HCT116 (cell line): ENCODE measurements at regions not wholly inside any gene's neighbourhood (a gene's known extent, or its start where the extent isn't known, plus 50 kb on each side); places are given as distances from the start of the nearest gene placed in this dataset.

Source experiments
- ATAC-seq: fragments of 200-7000 bp; cut with Tn5 transposase; 2 replicates; pipeline ENCODE4 v1.9.1; 2020; ENCODE audit warnings: mild to moderate bottlenecking, moderate library complexity
- BruUV-seq: library from RNA; stranded (reverse); fragments of 400-500 nt; replicated peaks from 2 replicates; lab custom pipeline; 2021; lab: Mats Ljungman, UMichigan
- CTCF ChIA-PET: fragments of 300-600 bp; sonication (Branson Sonifier 250); formaldehyde crosslinking; loops from one replicate; lab custom pipeline; 2021; ENCODE audit warnings: antibody characterized with exemption; lab: Charles Lee
- POLR2A ChIA-PET: fragments of 300-600, 350-600 bp; sonication (Branson Sonifier 250); formaldehyde crosslinking; loops from one replicate; lab custom pipeline; 2021; ENCODE audit warnings: antibody characterized with exemption; lab: Charles Lee
- RAD21 ChIA-PET, 2 experiments: fragments of 300-600 bp; sonication (Branson Sonifier 250); formaldehyde crosslinking; loops; one replicate each; lab custom pipeline; 2023; ENCODE audit warnings: low total read pairs in 2 of 2; ENCODE audit not compliant: uncharacterized antibody in 2 of 2, unreplicated experiment in 2 of 2, low non-redundant PET in 1 of 2; lab: Charles Lee
- DNase-seq: peaks from one replicate; pipeline ENCODE4 v3.0.0-alpha.2; 2010; ENCODE audit warnings: low read depth, low spot score
- H2AFZ ChIP-seq: fragments of 200-600 bp; shearing (Covaris generic), sonication (generic); 2 replicates; pipeline ENCODE4 v1.6.1; 2017; ENCODE audit warnings: low read depth, mixed run types, mixed read lengths, antibody characterized with exemption, low read length; ENCODE audit not compliant: poor library complexity, severe bottlenecking
- H3K27ac ChIP-seq: 2 replicates; pipeline ENCODE4 v1.5.1; 2012; ENCODE audit warnings: low read depth, low read length
- H3K27me3 ChIP-seq: fragments of 200-600 bp; sonication (generic); 2 replicates; pipeline ENCODE4 v1.6.1; 2016; ENCODE audit warnings: mixed run types, low read length, mixed read lengths; ENCODE audit not compliant: insufficient read depth
- H3K36me3 ChIP-seq, 2 experiments: fragments of 200-500 bp in 1 of 2; fragments of 200-600 bp in 1 of 2; sonication (Bioruptor generic) in 1 of 2; sonication (generic) in 1 of 2; 2 replicates each; pipeline versions ENCODE4 v1.5.1 to v1.6.1; 2014 to 2016; ENCODE audit warnings: low read length in 2 of 2, inconsistent platforms in 1 of 2, mixed read lengths in 1 of 2, mixed run types in 1 of 2; ENCODE audit not compliant: insufficient read depth in 2 of 2, control insufficient read depth in 1 of 2
- H3K4me1 ChIP-seq, 2 experiments: fragments of 200-600 bp in 1 of 2; sonication (generic) in 1 of 2; 2 replicates each; pipeline versions ENCODE4 v1.5.1 to v1.6.1; 2012 to 2017; ENCODE audit warnings: low read length in 2 of 2, inconsistent platforms in 1 of 2, mild to moderate bottlenecking in 1 of 2, mixed read lengths in 1 of 2, mixed run types in 1 of 2, moderate library complexity in 1 of 2; ENCODE audit not compliant: insufficient read depth in 2 of 2, control insufficient read depth in 1 of 2
- H3K4me2 ChIP-seq: fragments of 200-600 bp; sonication (generic); 2 replicates; pipeline ENCODE4 v1.6.1; 2017; ENCODE audit warnings: mixed run types, low read length, mixed read lengths
- H3K4me3 ChIP-seq, 2 experiments: fragments of 200-600 bp in 1 of 2; sonication (generic) in 1 of 2; replicated peaks in 1 of 2; 2 replicates each; pipeline ENCODE4 v1.5.1; 2011 to 2016; ENCODE audit warnings: low read length in 2 of 2, control low read depth in 1 of 2, low read depth in 1 of 2, mild to moderate bottlenecking in 1 of 2, mixed read lengths in 1 of 2, mixed run types in 1 of 2
- H3K79me2 ChIP-seq: fragments of 200-600 bp; sonication (generic); 2 replicates; pipeline ENCODE4 v1.6.1; 2017; ENCODE audit warnings: mild to moderate bottlenecking, mixed run types, low read length, moderate library complexity, mixed read lengths; ENCODE audit not compliant: insufficient read depth
- H3K9ac ChIP-seq: fragments of 200-600 bp; sonication (generic); 2 replicates; pipeline ENCODE4 v1.6.1; 2016; ENCODE audit warnings: low read length, mixed read lengths
- H3K9me2 ChIP-seq: fragments of 200-600 bp; sonication (generic), shearing (Covaris generic); 2 replicates; pipeline ENCODE4 v1.6.1; 2017; ENCODE audit warnings: mixed run types, mild to moderate bottlenecking, moderate library complexity; ENCODE audit not compliant: insufficient read depth
- H3K9me3 ChIP-seq, 2 experiments: fragments of 200-500 bp in 1 of 2; fragments of 200-600 bp in 1 of 2; sonication (Bioruptor generic) in 1 of 2; sonication (generic) in 1 of 2; 2 replicates each; pipeline ENCODE4 v1.6.1; 2014 to 2017; ENCODE audit warnings: low read length in 2 of 2, mixed read lengths in 2 of 2, inconsistent platforms in 1 of 2, low read depth in 1 of 2, mild to moderate bottlenecking in 1 of 2, mixed run types in 1 of 2, moderate library complexity in 1 of 2; ENCODE audit not compliant: control insufficient read depth in 1 of 2, insufficient read depth in 1 of 2
- H4K20me1 ChIP-seq: fragments of 200-600 bp; sonication (generic), shearing (Covaris generic); 2 replicates; pipeline ENCODE4 v1.6.1; 2017; ENCODE audit warnings: mixed run types, mild to moderate bottlenecking, moderate library complexity; ENCODE audit not compliant: insufficient read depth
- CEBPB ChIP-seq: IDR thresholded peaks from 2 replicates; pipeline ENCODE4 v1.6.1; 2012; ENCODE audit warnings: low read depth
- EZH2 ChIP-seq: fragments of 200-600 bp; sonication (generic); IDR thresholded peaks from 2 replicates; pipeline ENCODE4 v1.6.1; 2017; ENCODE audit warnings: antibody characterized with exemption, mixed run types
- FOSL1 ChIP-seq: IDR thresholded peaks from 2 replicates; pipeline ENCODE4 v1.6.1; 2012; ENCODE audit warnings: low read depth
- JUND ChIP-seq: IDR thresholded peaks from 2 replicates; pipeline ENCODE4 v1.6.1; 2012
- ZFX ChIP-seq: fragments of 450-650 bp; IDR thresholded peaks from 2 replicates; pipeline ENCODE4 v1.6.1; 2017
- intact Hi-C: fragments of 100-400 bp; cut with micrococcal nuclease; formaldehyde crosslinking; loops from 2 replicates; pipeline ENCODE4 v1.10.0; 2022

DNA sequence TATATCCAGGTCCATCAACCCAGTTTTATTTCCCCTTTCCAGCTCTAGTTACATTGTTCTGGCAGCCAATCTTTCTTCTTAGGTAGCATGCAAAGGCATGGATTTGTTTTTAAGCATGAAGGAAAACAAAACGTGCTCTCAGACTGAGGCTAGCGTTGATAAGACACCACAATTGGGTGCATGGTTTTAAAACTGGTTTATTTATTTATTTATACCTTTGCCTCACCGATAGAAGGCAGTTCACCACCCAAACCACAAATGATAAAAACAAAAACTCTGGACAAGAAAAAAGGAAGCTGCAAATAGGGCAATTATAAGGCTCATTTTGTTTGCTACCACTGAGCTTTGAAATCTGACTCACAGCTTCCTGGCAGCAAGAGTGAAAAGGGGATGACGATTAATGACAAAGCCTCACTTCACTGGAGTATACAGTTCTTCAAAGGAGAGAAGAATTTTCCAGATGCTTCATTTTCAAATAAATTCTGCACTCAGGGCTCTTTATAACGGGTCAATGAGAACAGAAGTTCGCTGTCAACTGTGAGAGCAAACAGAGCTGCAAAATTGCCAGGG is 278.4 kb upstream of the IRX5 start:
- Histone ChIP-seq H3K79me2 (no peaks in the 10 kb centered on the region), H3K36me3 (no peaks in the 10 kb centered on the region), H3K4me3 (no peak overlapping the region), H3K27ac (no peak overlapping the region), H3K4me1 (peaks cover 0 to 21% of the 10 kb centered on the region in 2 experiments; a peak in 2 of 4 replicates), H3K9ac (no peak overlapping the region), H3K27me3 (0 out of 2 replicates have a peak, but pooled peaks cover 5% of the 10 kb centered on the region), H3K4me2 (peak overlapping the region; percentile 32), H3K9me2 (no peaks in the 10 kb centered on the region), H4K20me1 (no peaks in the 10 kb centered on the region), H3K9me3 (no peaks in the 10 kb centered on the region), H2AFZ (no peak overlapping the region)
- POLR2A ChIA-PET: no interaction called here
- intact Hi-C loops: no loop called here
- RAD21 ChIA-PET: interaction anchor here in 1 of 2 experiments (0.6 kb wide), 1 partner anchor 301 kb away, joined by 4 read pairs; no protein-coding TSS in a partner anchor
- ATAC-seq (no peak), DNase-seq (no peak)
- peak; percentile 20; the same call in 1 of the 2 replicates for TF ChIP-seq JUND
- TF ChIP-seq FOSL1: 0 out of 2 replicates have a peak, but pooled peaks have one; percentile 26
- no peak for TF ChIP-seq ZFX
- no TSS peak for BruUV-seq
- CTCF ChIA-PET: no interaction called here

DNA sequence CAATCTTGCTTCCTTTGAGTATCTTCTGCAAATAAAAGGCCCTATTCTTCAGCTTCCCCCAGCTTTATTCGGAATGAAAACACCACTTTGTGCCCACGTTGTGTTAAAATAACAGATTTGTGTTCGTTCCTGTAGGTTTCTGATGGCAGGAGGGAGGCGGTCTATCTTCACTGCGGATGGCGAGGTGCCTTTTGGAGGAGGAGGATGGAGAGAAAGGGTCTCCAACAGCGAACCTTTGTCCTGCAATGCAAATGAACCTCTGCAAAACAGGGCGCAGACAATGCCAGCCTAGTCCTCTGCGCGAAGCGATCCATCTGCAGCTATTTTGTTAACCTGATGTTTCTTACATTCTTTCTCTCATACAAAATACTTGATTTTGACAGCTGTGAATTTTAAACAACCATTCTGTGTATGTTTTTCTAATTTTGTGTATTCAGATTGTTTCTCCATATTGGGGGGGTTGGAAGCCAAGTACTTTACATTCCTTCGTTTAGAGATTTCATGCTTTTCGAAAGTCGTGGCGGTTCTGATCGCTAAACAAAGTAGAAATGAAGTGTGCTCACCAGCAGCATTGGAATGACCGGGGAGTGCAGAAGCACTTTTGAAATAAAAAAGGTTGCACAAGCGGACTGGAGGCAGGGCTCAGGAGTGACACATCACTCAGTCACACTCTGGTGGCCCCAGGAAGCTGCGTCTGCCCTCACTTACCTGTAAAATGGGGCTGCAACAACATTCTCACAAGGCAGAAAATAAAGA is 279.0 kb upstream of the IRX5 start:
- RAD21 ChIA-PET: no interaction called here
- no TSS peak for BruUV-seq
- ATAC-seq: no peak; the same call in 1 of the 2 replicates
- Histone ChIP-seq H3K36me3 (no peaks in the 10 kb centered on the region), H3K9me3 (no peaks in the 10 kb centered on the region), H3K4me2 (peak overlapping the region; percentile 32), H3K4me3 (no peak overlapping the region), H3K27ac (no peak overlapping the region), H3K9ac (no peak overlapping the region), H4K20me1 (no peaks in the 10 kb centered on the region), H3K4me1 (peaks cover 0 to 14% of the 10 kb centered on the region in 2 experiments; a peak in 2 of 4 replicates), H3K79me2 (no peaks in the 10 kb centered on the region), H2AFZ (no peak overlapping the region), H3K27me3 (0 out of 2 replicates have a peak, but pooled peaks cover 5% of the 10 kb centered on the region), H3K9me2 (no peaks in the 10 kb centered on the region)
- CTCF ChIA-PET: no interaction called here
- DNase-seq: no peak
- intact Hi-C loops: no loop called here
- POLR2A ChIA-PET: no interaction called here
- TF ChIP-seq CEBPB: 0 out of 2 replicates have a peak, but pooled peaks have one; percentile 25
- no peak for TF ChIP-seq EZH2
